HEK293 (cell line): ENCODE measurements at regions not wholly inside any gene's neighbourhood (a gene's known extent, or its start where the extent isn't known, plus 50 kb on each side); places are given as distances from the start of the nearest gene placed in this dataset.
A peak's percentile ranks its signal among the peaks of the same experiment; 100 is the strongest.

Experiments used
- GLIS2 ChIP-seq: fragments of 450-650 bp; formaldehyde crosslinking; IDR thresholded peaks from 2 replicates; pipeline ENCODE4 v1.5.1; 2016; ENCODE audit warnings: missing biosample characterization, missing genetic modification characterization
- RBAK ChIP-seq: fragments of 450-650 bp; formaldehyde crosslinking; IDR thresholded peaks from 2 replicates; pipeline ENCODE4 v1.5.1; 2016; ENCODE audit warnings: missing biosample characterization, missing genetic modification characterization
- ZBTB1 ChIP-seq: fragments of 450-650 bp; formaldehyde crosslinking; IDR thresholded peaks from 2 replicates; pipeline ENCODE4 v1.5.1; 2016; ENCODE audit warnings: missing biosample characterization, missing genetic modification characterization
- ZBTB10 ChIP-seq: fragments of 450-650 bp; formaldehyde crosslinking; IDR thresholded peaks from 2 replicates; pipeline ENCODE4 v1.5.1; 2016; ENCODE audit warnings: missing biosample characterization, missing genetic modification characterization
- ZBTB11 ChIP-seq: fragments of 450-650 bp; formaldehyde crosslinking; conservative IDR thresholded peaks from 2 replicates; pipeline ENCODE4 v1.5.1; 2016; ENCODE audit warnings: low read depth, missing biosample characterization, missing genetic modification characterization
- ZBTB7A ChIP-seq: fragments of 450-650 bp; formaldehyde crosslinking; IDR thresholded peaks from 2 replicates; pipeline ENCODE4 v1.5.1; 2016; ENCODE audit warnings: low read depth, missing biosample characterization, missing genetic modification characterization
- ZNF121 ChIP-seq: fragments of 450-650 bp; formaldehyde crosslinking; IDR thresholded peaks from 2 replicates; pipeline ENCODE4 v1.5.1; 2016; ENCODE audit warnings: missing biosample characterization, missing genetic modification characterization
- ZNF146 ChIP-seq: fragments of 450-650 bp; formaldehyde crosslinking; IDR thresholded peaks from 2 replicates; pipeline ENCODE4 v1.5.1; 2016; ENCODE audit warnings: missing biosample characterization, missing genetic modification characterization
- ZNF148 ChIP-seq: fragments of 450-650 bp; formaldehyde crosslinking; IDR thresholded peaks from 2 replicates; pipeline ENCODE4 v1.5.0; 2017; ENCODE audit warnings: missing biosample characterization, missing genetic modification characterization, borderline replicate concordance
- ZNF18 ChIP-seq: fragments of 450-650 bp; formaldehyde crosslinking; IDR thresholded peaks from 2 replicates; pipeline ENCODE4 v1.5.1; 2016; ENCODE audit warnings: missing biosample characterization, missing genetic modification characterization
- ZNF184 ChIP-seq: fragments of 450-650 bp; IDR thresholded peaks from 2 replicates; pipeline ENCODE4 v1.5.1; 2018; ENCODE audit warnings: missing biosample characterization, mild to moderate bottlenecking, missing genetic modification characterization
- ZNF248 ChIP-seq: fragments of 450-650 bp; formaldehyde crosslinking; IDR thresholded peaks from 2 replicates; pipeline ENCODE4 v1.5.1; 2017; ENCODE audit warnings: missing biosample characterization, missing genetic modification characterization
- ZNF280D ChIP-seq: fragments of 450-650 bp; formaldehyde crosslinking; IDR thresholded peaks from 2 replicates; pipeline ENCODE4 v1.5.1; 2016; ENCODE audit warnings: missing biosample characterization, missing genetic modification characterization
- ZNF341 ChIP-seq: fragments of 450-650 bp; formaldehyde crosslinking; IDR thresholded peaks from 2 replicates; pipeline ENCODE4; 2016; ENCODE audit warnings: low read depth, missing biosample characterization, missing genetic modification characterization
- ZNF366 ChIP-seq: fragments of 450-650 bp; formaldehyde crosslinking; conservative IDR thresholded peaks from 2 replicates; pipeline ENCODE4 v1.5.1; 2016; ENCODE audit warnings: missing biosample characterization, missing genetic modification characterization
- ZNF394 ChIP-seq: fragments of 450-650 bp; formaldehyde crosslinking; IDR thresholded peaks from 2 replicates; pipeline ENCODE4 v1.5.1; 2016; ENCODE audit warnings: missing biosample characterization, missing genetic modification characterization, mild to moderate bottlenecking, moderate library complexity, borderline replicate concordance
- ZNF423 ChIP-seq: fragments of 450-650 bp; formaldehyde crosslinking; IDR thresholded peaks from 2 replicates; pipeline ENCODE4 v1.5.1; 2016; ENCODE audit warnings: missing biosample characterization, missing genetic modification characterization
- ZNF449 ChIP-seq: fragments of 450-650 bp; formaldehyde crosslinking; IDR thresholded peaks from 2 replicates; pipeline ENCODE4 v1.5.1; 2017; ENCODE audit warnings: missing biosample characterization, mild to moderate bottlenecking, missing genetic modification characterization, moderate library complexity
- ZNF623 ChIP-seq: fragments of 450-650 bp; formaldehyde crosslinking; IDR thresholded peaks from 2 replicates; pipeline ENCODE4 v1.5.1; 2016; ENCODE audit warnings: missing biosample characterization, missing genetic modification characterization
- ZNF664 ChIP-seq: fragments of 450-650 bp; formaldehyde crosslinking; IDR thresholded peaks from 2 replicates; pipeline ENCODE4 v1.5.1; 2016; ENCODE audit warnings: missing biosample characterization, missing genetic modification characterization
- ZNF830 ChIP-seq: fragments of 450-650 bp; IDR thresholded peaks from 2 replicates; pipeline ENCODE4 v1.5.0; 2018; ENCODE audit warnings: missing biosample characterization, missing genetic modification characterization, low read depth, mild to moderate bottlenecking, moderate library complexity
- ZXDB ChIP-seq: fragments of 450-650 bp; formaldehyde crosslinking; IDR thresholded peaks from 2 replicates; pipeline ENCODE4 v1.5.1; 2016; ENCODE audit warnings: missing biosample characterization, missing genetic modification characterization

- TF ChIP-seq ZNF449 (no peak), GLIS2 (tag by site-specific recombination) (no peak), ZNF366 (tag by site-specific recombination) (no peak), ZNF830 (no peak), ZNF121 (tag by site-specific recombination) (no peak), ZBTB7A (tag by site-specific recombination) (no peak), ZNF146 (no peak), ZNF394 (tag by site-specific recombination) (peak; percentile 62; the same call in 1 of the 2 replicates), ZNF341 (tag by site-specific recombination) (no peak), RBAK (tag by site-specific recombination) (no peak), ZNF280D (tag by site-specific recombination) (no peak), ZNF184 (tag by site-specific recombination) (no peak), ZNF148 (no peak), ZNF664 (no peak), ZNF623 (peak; percentile 28; the same call in 1 of the 2 replicates), ZBTB10 (tag by site-specific recombination) (no peak), ZBTB1 (tag by site-specific recombination) (no peak), ZBTB11 (tag by site-specific recombination) (peak; percentile 50), ZNF248 (tag by site-specific recombination) (no peak), ZXDB (tag by site-specific recombination) (no peak), ZNF18 (tag by site-specific recombination) (no peak), ZNF423 (tag by site-specific recombination) (no peak)
Measured at GRCh38 chr4:162239992-162240769, 76.4 kb upstream of the FSTL5 start (continued).
